ENCODE measurements at regions not wholly inside any gene's neighbourhood (a gene's known extent, or its start where the extent isn't known, plus 50 kb on each side); places are given as distances from the start of the nearest gene placed in this dataset.

DNA sequence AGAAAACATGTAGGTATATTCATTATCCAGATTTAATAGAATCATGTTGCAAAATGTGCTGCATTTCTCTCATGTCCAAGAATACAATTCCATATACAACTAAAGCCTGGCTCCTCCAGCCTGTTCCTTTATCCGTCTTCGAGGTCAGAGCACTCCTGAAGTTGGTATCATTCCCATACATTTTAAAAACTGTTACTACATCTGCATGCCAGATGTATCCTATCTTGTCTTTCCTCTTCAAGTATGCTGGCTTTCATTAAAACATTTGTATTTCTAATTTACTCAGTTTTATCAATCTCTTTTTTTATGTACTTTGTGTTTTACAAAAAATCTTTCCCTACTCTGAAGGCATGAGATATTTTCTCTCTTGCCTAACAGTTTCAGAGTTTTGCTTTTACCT lies 536.6 kb upstream of the USP24 start:
- TF ChIP-seq POLR2A (IDR thresholded peaks at IDR 0.05; ENCODE audit: low read length): no peak
- no peak for TF ChIP-seq GATA1 (IDR thresholded peaks at IDR 0.05; ENCODE audit: low read depth, low read length)

Data from erythroblast (primary cell).